GM21515 (cell line): ENCODE measurements at regions not wholly inside any gene's neighbourhood (a gene's known extent, or its start where the extent isn't known, plus 50 kb on each side); places are given as distances from the start of the nearest gene placed in this dataset.
"Not testable (repeated sequence)": the region's sequence is repeated elsewhere in the genome, so short reads cannot be mapped to it uniquely, and the experiment has no call there.

Experiments used
- ATAC-seq: cut with Tn5 transposase; IDR thresholded peaks from one replicate; pipeline ENCODE4 v1.9.1; 2021; ENCODE audit not compliant: unreplicated experiment

DNA sequence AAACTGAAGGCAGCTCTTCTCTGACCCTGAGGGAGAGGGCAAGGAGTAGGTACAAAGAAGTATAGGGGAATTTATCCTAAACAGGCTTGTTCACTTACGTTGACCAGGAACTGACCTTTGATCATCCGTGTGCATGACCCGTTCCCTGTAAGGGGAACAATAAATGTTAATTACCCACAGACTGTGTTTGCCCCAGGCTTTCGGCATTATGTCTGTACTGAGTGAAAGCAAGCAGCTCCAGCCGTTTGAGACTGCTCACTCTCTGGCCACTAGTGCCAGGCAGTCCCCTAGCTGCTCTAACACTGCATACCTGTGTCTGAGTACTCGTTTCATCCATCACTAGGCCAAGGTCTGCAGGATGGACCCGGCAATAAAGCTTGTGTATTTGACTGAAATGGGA, 1365.3 kb downstream of the NCAM2 start:
- ATAC-seq, result no peak

- ATAC-seq, result no peak
Measured at GRCh38 chr21:22364163-22364562, 1366.0 kb downstream of the NCAM2 start.

DNA sequence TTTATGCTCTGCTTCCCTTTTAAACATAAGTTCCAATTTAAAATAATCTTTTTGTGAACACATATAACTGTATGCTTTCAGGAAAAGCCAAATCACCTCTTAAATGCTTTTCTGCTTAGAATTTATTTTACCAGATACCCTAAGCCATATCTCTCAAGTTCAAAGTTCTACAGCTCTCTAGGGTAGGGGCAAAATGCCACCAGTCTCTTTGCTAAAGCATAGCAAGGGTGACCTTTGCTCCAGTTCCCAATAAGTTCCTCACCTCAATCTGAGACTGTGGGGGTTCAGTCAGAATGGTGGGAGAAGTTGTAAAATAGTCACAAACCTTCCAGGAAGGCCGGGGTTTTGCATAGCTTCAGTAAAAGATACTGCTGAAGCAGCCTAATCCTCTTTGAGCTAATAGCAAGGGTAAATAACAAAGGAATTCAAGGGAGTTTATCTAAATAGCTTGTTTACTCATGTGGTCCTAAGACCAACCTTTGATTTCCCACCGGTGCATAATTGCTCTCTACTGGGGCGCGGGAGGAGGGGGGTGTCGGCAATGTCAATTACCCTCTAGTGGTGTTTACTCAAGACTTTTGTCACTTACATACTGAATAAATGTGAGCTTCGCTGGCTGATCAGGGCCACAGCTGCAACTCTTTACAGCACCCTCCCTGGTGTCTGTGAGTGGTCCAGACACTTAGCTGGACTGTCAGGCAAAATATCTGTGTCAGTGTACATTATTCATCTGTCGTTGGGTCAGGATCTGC, 1376.2 kb downstream of the NCAM2 start:
- ATAC-seq, result no peak

DNA sequence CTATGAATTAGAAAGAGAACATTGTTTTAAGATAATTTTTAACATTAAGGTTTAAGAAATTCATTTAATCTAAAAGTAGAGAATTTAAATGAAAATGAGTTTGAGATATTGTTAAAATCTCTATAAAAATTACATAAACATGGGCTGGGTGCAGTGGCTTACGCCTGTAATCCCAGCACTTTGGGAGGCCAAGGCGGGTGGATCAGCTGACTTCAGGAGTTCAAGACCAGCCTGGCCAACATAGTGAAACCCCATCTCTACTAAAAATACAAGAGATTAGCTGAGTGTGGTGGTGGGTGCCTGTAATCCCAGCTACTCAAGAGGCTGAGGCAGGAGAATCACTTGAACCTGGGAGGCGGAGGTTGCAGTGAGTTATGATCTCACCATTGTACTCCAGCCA, 1379.6 kb downstream of the NCAM2 start:
- ATAC-seq, result not testable (repeated sequence)

DNA sequence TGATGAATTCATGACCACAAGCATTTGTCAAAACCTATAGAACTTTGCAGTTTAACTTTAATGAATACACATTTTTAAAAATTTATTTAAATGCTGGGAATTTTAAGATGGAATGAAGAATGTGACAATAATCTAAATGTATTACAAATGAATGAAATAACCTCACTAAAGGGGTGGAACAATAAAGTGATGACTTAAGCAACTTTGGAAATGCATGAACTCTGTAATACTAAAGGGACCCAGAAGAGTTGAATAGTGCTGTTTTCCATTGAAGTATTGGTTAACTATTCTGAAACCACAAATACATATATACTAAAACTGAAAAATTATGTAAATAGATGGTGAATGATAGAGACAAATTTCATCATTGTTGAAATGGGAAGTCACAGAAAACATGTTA, 1395.1 kb downstream of the NCAM2 start:
- ATAC-seq, result no peak

DNA sequence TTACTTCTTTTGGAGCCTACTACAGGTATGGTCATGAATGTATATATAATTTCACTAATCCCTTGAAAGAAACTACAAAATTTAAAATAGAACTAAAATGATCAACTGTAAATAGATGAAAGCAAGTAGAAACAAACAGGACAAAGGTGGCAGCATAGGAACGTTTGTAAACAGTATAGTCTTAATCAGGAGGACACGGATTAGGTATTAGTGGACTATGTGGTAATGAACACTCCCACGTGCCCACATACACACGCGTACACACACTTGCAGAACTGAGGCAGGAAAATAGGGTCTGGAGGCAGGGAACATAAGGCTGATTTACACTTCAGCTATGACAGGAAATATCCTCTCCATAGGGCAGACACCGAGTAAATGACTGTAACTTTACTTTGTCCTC, 1397.8 kb downstream of the NCAM2 start:
- no peak for ATAC-seq

DNA sequence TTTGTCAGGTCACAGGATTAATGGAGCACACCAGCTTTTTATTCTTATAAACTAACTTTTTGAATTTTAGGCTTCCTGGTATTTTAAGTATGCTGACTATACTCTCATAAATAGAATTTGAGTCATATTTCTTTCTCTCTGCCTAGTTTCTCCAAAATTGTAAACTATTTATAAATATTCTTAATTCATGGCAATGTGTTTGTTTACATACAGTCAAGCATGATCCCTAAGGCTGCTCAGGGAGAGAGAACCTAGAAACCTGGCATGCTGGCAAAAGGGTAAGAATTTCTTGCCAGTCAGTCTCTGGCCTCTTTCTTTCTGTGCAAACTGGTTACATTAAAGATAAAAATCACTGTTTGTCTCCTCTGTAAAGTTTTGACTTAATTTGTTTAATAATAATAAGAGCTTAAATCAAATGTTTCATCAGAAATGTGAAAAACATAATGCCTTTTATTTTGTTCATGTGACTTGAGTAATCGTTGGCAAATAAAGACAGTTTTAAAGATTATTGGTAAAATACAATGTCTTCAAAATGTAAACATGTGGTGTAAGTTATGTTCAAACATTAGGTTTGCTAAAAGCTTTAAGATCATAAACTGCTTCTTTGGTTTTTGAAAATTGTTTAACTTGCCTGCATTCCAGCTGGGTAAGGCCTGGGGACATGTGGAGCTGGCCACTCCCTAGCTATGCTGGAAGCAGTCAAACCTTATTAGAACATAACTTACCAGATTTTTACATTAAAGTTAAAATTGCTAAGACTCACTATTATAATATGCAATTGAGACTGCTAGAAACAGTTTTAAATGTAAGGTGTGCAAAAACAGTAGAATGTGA, 1401.7 kb downstream of the NCAM2 start:
- no peak for ATAC-seq

DNA sequence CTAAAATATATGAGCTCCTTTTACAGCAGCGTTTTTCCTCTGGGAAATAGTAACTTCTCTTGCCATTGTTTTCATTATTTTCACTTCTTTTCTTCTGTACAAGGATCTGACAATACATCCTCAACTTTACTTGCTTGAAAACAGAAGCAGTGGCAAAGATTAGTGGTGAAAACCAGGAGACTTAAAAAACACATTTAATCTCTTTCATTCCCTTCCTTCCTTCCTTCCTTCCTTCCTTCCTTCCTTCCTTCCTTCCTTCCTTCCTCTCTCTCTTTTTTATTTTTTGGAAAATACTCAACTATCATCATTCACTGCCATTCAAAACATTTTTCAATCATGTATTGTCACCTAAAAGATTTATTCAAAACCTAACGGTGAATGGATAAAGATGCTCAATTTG, 1411.4 kb downstream of the NCAM2 start:
- ATAC-seq, result no peak

- no peak for ATAC-seq
Measured at GRCh38 chr21:22416555-22416954, 1418.3 kb downstream of the NCAM2 start.

DNA sequence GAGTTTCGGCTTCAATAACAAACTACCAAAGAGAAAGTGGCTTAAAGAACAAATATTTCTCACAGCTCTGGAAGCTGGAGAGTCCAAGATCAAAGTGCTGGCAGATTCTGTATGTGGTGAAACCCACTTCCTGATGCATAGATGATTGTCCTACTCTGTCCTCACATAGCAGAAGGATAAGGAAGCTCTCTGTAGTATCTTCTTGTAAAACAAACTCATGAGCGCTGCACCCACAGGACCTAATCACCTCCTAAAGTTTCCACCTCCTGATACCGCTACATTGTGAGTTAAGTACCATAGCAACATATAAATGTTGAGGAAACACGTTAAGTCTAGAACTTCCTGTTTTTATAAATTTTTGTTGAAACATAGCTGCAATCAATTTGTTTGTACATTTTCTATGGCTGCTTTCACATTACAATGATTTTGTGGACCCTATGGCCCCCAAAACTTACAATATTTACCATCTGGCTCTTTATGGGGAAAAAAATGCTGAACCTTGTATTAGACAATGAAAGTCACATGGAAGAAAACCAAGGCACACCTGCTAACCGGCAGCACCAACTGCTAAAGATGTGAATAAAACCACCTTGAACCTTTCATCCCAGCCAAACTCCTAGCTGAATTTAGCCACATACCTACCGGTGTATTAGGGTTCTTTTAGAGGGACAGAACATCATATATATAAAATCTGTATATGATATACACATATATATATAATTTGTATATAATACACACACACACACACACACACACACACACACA, 1423.4 kb downstream of the NCAM2 start:
- ATAC-seq, result no peak

DNA sequence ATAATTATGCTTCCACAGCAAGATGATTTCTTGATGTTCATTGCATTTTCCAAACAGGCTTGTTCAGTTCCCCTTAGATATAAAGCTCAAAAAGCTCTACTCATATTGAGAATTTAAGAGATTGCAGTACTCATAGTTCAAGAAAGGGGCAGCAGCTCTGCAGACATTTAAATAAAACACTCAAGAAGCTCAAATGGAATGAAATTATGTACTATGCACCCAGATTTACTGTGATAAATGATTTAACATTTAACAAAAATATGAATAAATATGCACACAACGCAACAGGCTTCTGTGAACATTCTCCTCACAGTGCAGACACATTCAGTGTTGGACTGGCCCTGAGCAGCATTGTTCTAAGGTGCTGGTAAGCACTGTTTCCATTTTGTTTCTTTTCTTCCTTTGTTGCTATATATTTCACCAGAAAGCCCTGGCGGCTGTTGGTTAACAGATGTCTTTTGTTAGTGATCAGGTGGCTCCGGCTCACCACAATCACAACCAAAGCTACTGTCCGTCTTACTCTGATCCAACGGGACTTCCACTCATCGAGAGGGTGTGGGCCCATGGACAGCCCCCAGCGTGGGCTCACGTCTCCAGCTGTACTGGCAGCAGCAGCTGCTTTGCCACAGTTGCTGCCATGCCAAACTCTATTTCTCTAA, 1440.3 kb downstream of the NCAM2 start:
- no peak for ATAC-seq

GRCh38 chr21:22444990-22445389, 1446.8 kb downstream of the NCAM2 start:
- ATAC-seq, result no peak

DNA sequence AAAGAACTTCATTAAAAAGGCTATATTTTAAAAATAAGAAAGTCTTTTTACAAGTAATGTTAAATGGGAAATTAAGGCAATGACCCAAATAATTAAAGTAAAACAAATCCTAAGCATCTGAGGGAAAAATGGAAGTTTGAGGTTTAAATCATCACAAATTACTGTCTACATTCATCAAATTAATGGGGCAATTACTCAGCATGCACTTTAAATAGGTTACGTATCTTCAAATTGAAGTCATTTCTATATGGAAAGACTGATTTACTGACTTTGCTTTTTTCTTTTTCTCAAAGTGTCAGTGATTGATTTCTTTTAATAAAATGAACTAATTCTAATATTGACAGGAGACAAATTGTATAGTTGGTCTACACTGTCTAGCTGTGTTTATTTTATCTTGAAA, 1452.3 kb downstream of the NCAM2 start:
- no peak for ATAC-seq

DNA sequence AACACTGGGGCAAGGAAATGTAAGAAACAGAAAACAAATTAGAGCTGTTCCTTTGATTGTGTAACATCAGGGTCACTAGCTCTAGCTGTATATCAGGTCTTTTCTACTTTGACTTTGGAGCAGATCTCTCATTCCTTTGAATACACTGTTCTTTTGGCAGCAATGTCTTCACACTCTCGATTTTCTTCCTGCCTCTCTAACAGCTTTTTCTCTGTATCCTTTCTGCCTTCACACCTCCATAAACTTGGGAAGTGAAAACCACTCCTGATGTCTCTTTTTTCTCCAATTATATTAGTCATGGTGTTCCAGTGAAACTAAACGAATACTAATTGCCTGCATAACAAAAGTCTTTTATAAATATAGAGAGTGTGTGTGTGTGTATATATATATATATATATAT, 1458.0 kb downstream of the NCAM2 start:
- ATAC-seq, result no peak

GRCh38 chr21:22468893-22469292, 1470.7 kb downstream of the NCAM2 start:
- no peak for ATAC-seq

- no peak for ATAC-seq
Measured at GRCh38 chr21:22474403-22474802, 1476.2 kb downstream of the NCAM2 start.

GRCh38 chr21:22476214-22476613, 1478.0 kb downstream of the NCAM2 start:
- ATAC-seq, result no peak

DNA sequence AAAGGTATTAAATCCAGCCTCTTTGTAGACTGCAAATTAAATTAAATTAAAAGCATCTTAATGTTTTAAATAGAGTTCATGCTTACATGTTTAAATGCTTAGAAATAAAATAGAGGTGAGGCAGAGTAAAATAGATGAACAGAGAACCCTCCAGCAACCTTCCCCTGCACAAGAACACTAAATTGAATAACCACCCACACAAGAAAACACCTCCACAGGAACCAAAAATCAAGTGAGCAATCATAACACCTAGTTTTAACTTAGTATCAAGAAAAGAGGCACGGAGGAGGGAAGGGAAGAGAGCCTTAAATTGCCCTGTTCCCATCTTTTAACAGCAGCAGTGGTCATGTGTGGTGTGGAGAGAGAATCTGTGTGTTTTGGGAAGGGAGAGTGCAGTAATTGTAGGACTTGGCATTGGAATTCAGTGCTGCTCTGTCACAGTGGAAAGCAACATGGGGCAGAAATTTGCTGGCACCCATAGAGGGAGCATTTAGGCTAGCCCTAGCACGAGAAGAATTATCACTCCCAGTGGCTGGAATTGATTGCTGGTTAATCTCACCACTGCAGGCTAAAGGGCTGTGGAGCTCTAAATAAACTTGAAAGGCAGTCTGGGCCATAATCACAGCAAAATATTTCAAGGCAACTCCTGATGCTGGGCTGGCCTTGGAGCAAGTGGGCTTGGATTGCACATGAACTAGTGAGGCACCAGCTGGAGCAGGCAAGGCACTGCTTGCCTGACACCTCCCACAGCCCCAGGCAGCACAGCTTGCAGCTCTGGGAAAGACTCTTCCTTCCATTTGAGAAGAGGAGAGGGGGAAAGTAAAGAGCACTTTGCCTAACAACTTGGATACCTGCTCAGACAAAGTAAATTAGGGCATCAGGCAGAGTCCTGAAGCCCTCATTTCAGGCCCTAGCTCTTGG, 1478.8 kb downstream of the NCAM2 start:
- no peak for ATAC-seq

- ATAC-seq, result no peak
Measured at GRCh38 chr21:22490049-22490448, 1491.8 kb downstream of the NCAM2 start.

GRCh38 chr21:22516230-22516629, 1518.0 kb downstream of the NCAM2 start:
- ATAC-seq, result no peak
